GM23338 (cell line): ENCODE measurements at regions not wholly inside any gene's neighbourhood (a gene's known extent, or its start where the extent isn't known, plus 50 kb on each side); places are given as distances from the start of the nearest gene placed in this dataset.

Source experiments
- CREB1 ChIP-seq: fragments of 250-450 bp; sonication (Bioruptor Pico); IDR thresholded peaks from 2 replicates; pipeline ENCODE4 v1.5.0; 2020; ENCODE audit warnings: low read depth, mild to moderate bottlenecking, moderate library complexity
- EZH2 ChIP-seq: fragments of 200-600 bp; sonication (generic); IDR thresholded peaks from one replicate; pipeline ENCODE4 v1.8.0; 2017; ENCODE audit warnings: antibody characterized with exemption, mild to moderate bottlenecking, low read depth; ENCODE audit not compliant: unreplicated experiment
- EZH2phosphoT487 ChIP-seq: fragments of 200-600 bp; sonication (generic); IDR thresholded peaks from one replicate; pipeline ENCODE4 v1.8.1; 2018; ENCODE audit warnings: antibody characterized with exemption; ENCODE audit not compliant: unreplicated experiment
- JUNB ChIP-seq: IDR thresholded peaks from one replicate; pipeline ENCODE4 v1.6.1; 2016; ENCODE audit warnings: antibody characterized with exemption; ENCODE audit not compliant: unreplicated experiment
- POLR2AphosphoS5 ChIP-seq: IDR thresholded peaks from 2 replicates; pipeline ENCODE4 v1.6.1; 2016; ENCODE audit warnings: antibody characterized with exemption, low read depth
- ZNF114 ChIP-seq: fragments of 250-450 bp; sonication (Bioruptor Pico); IDR thresholded peaks from 2 replicates; pipeline ENCODE4 v1.5.0; 2020; ENCODE audit warnings: mild to moderate bottlenecking, moderate library complexity
- TF ChIP-seq, protein P1 (sequence below), 2 experiments: fragments of 200-600 bp in 1 of 2; sonication (generic) in 1 of 2; conservative IDR thresholded peaks; 2 replicates each; pipeline versions ENCODE4 v1.5.1 to v1.6.1; 2016 to 2017; ENCODE audit warnings: antibody characterized with exemption in 2 of 2, low read depth in 2 of 2, mild to moderate bottlenecking in 2 of 2, moderate library complexity in 1 of 2
- TF ChIP-seq, protein P2 (sequence below): IDR thresholded peaks from one replicate; pipeline ENCODE4 v1.6.1; 2018; ENCODE audit warnings: antibody characterized with exemption; ENCODE audit not compliant: unreplicated experiment

DNA sequence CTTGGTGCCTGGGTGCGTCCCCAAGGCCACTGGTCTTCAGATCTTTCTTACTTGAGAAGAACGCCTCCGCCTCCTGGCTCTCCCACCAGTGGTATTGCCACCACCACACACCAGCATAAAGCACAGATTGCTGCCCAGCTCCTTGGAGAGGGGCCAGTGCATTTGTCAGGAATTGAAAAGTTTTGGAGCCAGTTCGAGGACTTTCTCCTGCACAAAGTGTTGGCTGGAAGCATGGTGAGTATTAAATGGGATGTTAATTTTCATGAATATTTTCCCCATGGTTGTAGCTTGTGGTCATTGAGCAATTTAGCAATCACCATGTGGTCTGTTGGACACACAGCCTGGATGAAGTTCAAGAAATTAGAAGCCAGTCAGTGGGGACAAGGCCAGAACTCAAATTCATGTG lies 684.6 kb upstream of the FANCL start:
- no peak for TF ChIP-seq EZH2phosphoT487
- TF ChIP-seq, protein P1, sequence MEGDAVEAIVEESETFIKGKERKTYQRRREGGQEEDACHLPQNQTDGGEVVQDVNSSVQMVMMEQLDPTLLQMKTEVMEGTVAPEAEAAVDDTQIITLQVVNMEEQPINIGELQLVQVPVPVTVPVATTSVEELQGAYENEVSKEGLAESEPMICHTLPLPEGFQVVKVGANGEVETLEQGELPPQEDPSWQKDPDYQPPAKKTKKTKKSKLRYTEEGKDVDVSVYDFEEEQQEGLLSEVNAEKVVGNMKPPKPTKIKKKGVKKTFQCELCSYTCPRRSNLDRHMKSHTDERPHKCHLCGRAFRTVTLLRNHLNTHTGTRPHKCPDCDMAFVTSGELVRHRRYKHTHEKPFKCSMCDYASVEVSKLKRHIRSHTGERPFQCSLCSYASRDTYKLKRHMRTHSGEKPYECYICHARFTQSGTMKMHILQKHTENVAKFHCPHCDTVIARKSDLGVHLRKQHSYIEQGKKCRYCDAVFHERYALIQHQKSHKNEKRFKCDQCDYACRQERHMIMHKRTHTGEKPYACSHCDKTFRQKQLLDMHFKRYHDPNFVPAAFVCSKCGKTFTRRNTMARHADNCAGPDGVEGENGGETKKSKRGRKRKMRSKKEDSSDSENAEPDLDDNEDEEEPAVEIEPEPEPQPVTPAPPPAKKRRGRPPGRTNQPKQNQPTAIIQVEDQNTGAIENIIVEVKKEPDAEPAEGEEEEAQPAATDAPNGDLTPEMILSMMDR (conservative IDR thresholded peaks at IDR 0.05; ENCODE audit: low read depth in 2 of 2): no peak
- no peak for TF ChIP-seq EZH2
- TF ChIP-seq, protein P2, sequence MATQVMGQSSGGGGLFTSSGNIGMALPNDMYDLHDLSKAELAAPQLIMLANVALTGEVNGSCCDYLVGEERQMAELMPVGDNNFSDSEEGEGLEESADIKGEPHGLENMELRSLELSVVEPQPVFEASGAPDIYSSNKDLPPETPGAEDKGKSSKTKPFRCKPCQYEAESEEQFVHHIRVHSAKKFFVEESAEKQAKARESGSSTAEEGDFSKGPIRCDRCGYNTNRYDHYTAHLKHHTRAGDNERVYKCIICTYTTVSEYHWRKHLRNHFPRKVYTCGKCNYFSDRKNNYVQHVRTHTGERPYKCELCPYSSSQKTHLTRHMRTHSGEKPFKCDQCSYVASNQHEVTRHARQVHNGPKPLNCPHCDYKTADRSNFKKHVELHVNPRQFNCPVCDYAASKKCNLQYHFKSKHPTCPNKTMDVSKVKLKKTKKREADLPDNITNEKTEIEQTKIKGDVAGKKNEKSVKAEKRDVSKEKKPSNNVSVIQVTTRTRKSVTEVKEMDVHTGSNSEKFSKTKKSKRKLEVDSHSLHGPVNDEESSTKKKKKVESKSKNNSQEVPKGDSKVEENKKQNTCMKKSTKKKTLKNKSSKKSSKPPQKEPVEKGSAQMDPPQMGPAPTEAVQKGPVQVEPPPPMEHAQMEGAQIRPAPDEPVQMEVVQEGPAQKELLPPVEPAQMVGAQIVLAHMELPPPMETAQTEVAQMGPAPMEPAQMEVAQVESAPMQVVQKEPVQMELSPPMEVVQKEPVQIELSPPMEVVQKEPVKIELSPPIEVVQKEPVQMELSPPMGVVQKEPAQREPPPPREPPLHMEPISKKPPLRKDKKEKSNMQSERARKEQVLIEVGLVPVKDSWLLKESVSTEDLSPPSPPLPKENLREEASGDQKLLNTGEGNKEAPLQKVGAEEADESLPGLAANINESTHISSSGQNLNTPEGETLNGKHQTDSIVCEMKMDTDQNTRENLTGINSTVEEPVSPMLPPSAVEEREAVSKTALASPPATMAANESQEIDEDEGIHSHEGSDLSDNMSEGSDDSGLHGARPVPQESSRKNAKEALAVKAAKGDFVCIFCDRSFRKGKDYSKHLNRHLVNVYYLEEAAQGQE: no peak
- TF ChIP-seq CREB1 (CRISPR knock-in tag): no peak
- no peak for TF ChIP-seq POLR2AphosphoS5
- TF ChIP-seq ZNF114 (CRISPR knock-in tag): no peak
- no peak for TF ChIP-seq JUNB
